Medulla oblongata (tissue), 1 donor: ENCODE measurements at regions not wholly inside any gene's neighbourhood (a gene's known extent, or its start where the extent isn't known, plus 50 kb on each side); places are given as distances from the start of the nearest gene placed in this dataset.
"Not testable (repeated sequence)": the region's sequence is repeated elsewhere in the genome, so short reads cannot be mapped to it uniquely, and the experiment has no call there.

Source experiments
- DNase-seq: peaks from one replicate; pipeline ENCODE4 v3.0.0-alpha.2; 2015; ENCODE audit errors: extremely low spot score

- not testable (repeated sequence) for DNase-seq
Measured at GRCh38 chr6:26799903-26800633, 140.5 kb upstream of the ZNF322 start.

GRCh38 chr6:26803762-26804161, 144.2 kb upstream of the ZNF322 start:
- DNase-seq, result not testable (repeated sequence)

GRCh38 chr6:26811486-26812116, 152.1 kb upstream of the ZNF322 start:
- DNase-seq, result not testable (repeated sequence)

GRCh38 chr6:26818640-26819225, 159.2 kb upstream of the ZNF322 start:
- not testable (repeated sequence) for DNase-seq

- not testable (repeated sequence) for DNase-seq
Measured at GRCh38 chr6:26827965-26828364, 168.4 kb upstream of the ZNF322 start.

- DNase-seq, result not testable (repeated sequence)
Measured at GRCh38 chr6:26829480-26829879, 169.9 kb upstream of the ZNF322 start.

GRCh38 chr6:26830992-26831391, 171.4 kb upstream of the ZNF322 start:
- DNase-seq, result not testable (repeated sequence)

GRCh38 chr6:26835707-26836106, 176.2 kb upstream of the ZNF322 start:
- DNase-seq, result not testable (repeated sequence)

- not testable (repeated sequence) for DNase-seq
Measured at GRCh38 chr6:26836657-26837056, 177.1 kb upstream of the ZNF322 start.

GRCh38 chr6:26844823-26845222, 185.3 kb upstream of the ZNF322 start:
- not testable (repeated sequence) for DNase-seq

- DNase-seq, result not testable (repeated sequence)
Measured at GRCh38 chr6:26857289-26857688, 197.7 kb upstream of the ZNF322 start.

GRCh38 chr6:26859067-26859770, 199.7 kb upstream of the ZNF322 start:
- DNase-seq, result not testable (repeated sequence)

GRCh38 chr6:26859771-26860163, 200.2 kb upstream of the ZNF322 start:
- not testable (repeated sequence) for DNase-seq

- DNase-seq, result not testable (repeated sequence)
Measured at GRCh38 chr6:26861913-26862312, 202.4 kb upstream of the ZNF322 start.

GRCh38 chr6:26863641-26864040, 204.1 kb upstream of the ZNF322 start:
- DNase-seq, result not testable (repeated sequence)

- not testable (repeated sequence) for DNase-seq
Measured at GRCh38 chr6:26898785-26899184, 239.2 kb upstream of the ZNF322 start.

- DNase-seq, result not testable (repeated sequence)
Measured at GRCh38 chr6:26924206-26924605, 264.7 kb upstream of the ZNF322 start.

- not testable (repeated sequence) for DNase-seq
Measured at GRCh38 chr6:26928190-26928589, 268.6 kb upstream of the ZNF322 start.

GRCh38 chr6:26937258-26937657, 277.7 kb upstream of the ZNF322 start:
- not testable (repeated sequence) for DNase-seq

- not testable (repeated sequence) for DNase-seq
Measured at GRCh38 chr6:26951211-26951610, 291.7 kb upstream of the ZNF322 start.

GRCh38 chr6:26956078-26956600, 291.4 kb upstream of the PRSS16 start:
- peak; percentile 58 for DNase-seq
